Calu3 (cell line): ENCODE measurements at regions not wholly inside any gene's neighbourhood (a gene's known extent, or its start where the extent isn't known, plus 50 kb on each side); places are given as distances from the start of the nearest gene placed in this dataset.

Experiments
- BruUV-seq: library from RNA; stranded (reverse); fragments of 400-500 nt; replicated peaks from 2 replicates; lab custom pipeline; 2021; lab: Mats Ljungman, UMichigan
- CTCF ChIA-PET: fragments of 300-600 bp; sonication (Branson Sonifier 250); formaldehyde crosslinking; loops from one replicate; lab custom pipeline; 2022; ENCODE audit warnings: antibody characterized with exemption; lab: Charles Lee
- DNase-seq: peaks from one replicate; pipeline ENCODE4 v3.0.0; 2022
- H3K27ac Mint-ChIP-seq: one replicate; pipeline ENCODE4 v1.8.0; 2022; ENCODE audit warnings: mixed read lengths; ENCODE audit not compliant: unreplicated experiment
- H3K27me3 Mint-ChIP-seq: one replicate; pipeline ENCODE4 v1.8.0; 2022; ENCODE audit warnings: mixed read lengths; ENCODE audit not compliant: unreplicated experiment
- H3K36me3 Mint-ChIP-seq: one replicate; pipeline ENCODE4 v1.8.0; 2022; ENCODE audit warnings: mild to moderate bottlenecking, moderate library complexity, mixed read lengths; ENCODE audit not compliant: insufficient read depth, unreplicated experiment
- H3K4me1 Mint-ChIP-seq: one replicate; pipeline ENCODE4 v1.8.0; 2022; ENCODE audit warnings: mild to moderate bottlenecking, low read depth, mixed read lengths; ENCODE audit not compliant: unreplicated experiment
- H3K4me3 Mint-ChIP-seq: one replicate; pipeline ENCODE4 v1.8.0; 2022; ENCODE audit warnings: mild to moderate bottlenecking, low read depth, moderate library complexity, mixed read lengths; ENCODE audit not compliant: unreplicated experiment
- H3K9me3 Mint-ChIP-seq: one replicate; pipeline ENCODE4 v1.8.0; 2022; ENCODE audit warnings: low read depth, mixed read lengths; ENCODE audit not compliant: unreplicated experiment
- intact Hi-C: fragments of 100-400 bp; cut with micrococcal nuclease; formaldehyde crosslinking; loops from one replicate; pipeline ENCODE4 v1.10.0; 2022; ENCODE audit not compliant: unreplicated experiment
- TF ChIP-seq, protein P1 (sequence below): fragments of 200-600 bp; IDR thresholded peaks from one replicate; pipeline ENCODE4 v1.8.0; 2022; ENCODE audit warnings: antibody characterized with exemption; ENCODE audit not compliant: unreplicated experiment

DNA sequence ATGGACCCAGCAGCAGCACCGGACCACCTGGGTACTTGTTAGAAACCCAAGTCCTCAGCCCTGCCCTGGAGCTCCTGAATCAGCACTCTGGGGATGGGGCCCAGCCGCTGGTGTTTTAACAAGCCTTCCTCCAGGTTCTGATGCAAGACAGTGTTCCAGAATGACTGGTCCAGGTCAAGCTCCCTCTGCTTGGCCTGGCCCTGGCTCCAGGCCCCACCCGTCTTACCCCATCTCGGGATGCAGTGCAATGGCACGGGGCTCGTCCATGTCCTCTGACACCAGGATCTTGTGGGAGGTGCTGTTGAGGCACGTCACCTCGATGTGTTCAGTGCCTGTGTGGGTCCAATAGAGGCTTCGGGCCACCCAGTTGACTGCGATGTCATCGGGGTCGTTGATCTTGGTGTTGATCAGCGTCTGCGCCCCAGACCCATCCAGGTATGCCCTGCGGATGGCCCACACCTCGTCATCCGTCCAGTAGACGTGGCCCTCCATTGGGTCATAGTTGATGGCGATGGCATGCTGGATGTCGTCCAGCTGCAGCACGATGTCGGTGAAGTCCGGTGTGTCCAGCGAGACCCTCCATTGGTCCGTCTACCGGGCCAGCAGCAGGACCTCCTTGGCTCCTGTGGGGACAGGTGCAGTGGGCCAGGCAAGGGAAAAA lies 140.3 kb downstream of the CRYBB2 start:
- H3K27ac Mint-ChIP-seq: no peak overlapping the region

DNA sequence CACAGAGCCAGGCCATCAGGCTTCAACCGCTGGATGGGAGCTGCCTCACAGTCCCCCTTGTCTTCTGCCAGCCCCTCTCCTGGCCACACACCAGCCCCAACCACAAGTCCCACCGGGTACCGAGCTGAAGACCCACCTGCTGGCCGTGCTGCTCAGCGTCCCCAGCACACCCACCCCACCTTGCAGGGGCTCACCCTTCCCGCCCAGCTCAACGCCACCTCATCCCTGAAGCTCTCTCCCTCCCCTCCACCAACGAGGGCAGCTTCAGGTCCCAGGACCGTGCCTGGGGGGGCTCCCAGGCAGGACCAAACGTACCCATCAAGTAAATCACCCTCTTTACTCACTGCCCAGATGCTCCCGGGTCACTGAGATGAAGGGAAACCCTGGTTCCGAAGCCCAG lies 141.0 kb downstream of the CRYBB2 start:
- H3K4me3 Mint-ChIP-seq: no peak overlapping the region
- no TSS peak for BruUV-seq
- TF ChIP-seq, protein P1, sequence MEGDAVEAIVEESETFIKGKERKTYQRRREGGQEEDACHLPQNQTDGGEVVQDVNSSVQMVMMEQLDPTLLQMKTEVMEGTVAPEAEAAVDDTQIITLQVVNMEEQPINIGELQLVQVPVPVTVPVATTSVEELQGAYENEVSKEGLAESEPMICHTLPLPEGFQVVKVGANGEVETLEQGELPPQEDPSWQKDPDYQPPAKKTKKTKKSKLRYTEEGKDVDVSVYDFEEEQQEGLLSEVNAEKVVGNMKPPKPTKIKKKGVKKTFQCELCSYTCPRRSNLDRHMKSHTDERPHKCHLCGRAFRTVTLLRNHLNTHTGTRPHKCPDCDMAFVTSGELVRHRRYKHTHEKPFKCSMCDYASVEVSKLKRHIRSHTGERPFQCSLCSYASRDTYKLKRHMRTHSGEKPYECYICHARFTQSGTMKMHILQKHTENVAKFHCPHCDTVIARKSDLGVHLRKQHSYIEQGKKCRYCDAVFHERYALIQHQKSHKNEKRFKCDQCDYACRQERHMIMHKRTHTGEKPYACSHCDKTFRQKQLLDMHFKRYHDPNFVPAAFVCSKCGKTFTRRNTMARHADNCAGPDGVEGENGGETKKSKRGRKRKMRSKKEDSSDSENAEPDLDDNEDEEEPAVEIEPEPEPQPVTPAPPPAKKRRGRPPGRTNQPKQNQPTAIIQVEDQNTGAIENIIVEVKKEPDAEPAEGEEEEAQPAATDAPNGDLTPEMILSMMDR: no peak
- intact Hi-C loops: loop anchor here (5.0 kb wide), 1 partner anchor 42 kb away; no protein-coding TSS in a partner anchor
- no peak overlapping the region for H3K27ac Mint-ChIP-seq
- CTCF ChIA-PET: no interaction called here
- no peak for DNase-seq
- H3K4me1 Mint-ChIP-seq: no peaks in the 10 kb centered on the region
- H3K27me3 Mint-ChIP-seq: no peaks in the 10 kb centered on the region
- H3K9me3 Mint-ChIP-seq: no peaks in the 10 kb centered on the region
- peaks cover 3% of the 10 kb centered on the region for H3K36me3 Mint-ChIP-seq

More for the DNA sequence above, 140.3 kb downstream of the CRYBB2 start:
- no peaks in the 10 kb centered on the region for H3K4me1 Mint-ChIP-seq
- H3K4me3 Mint-ChIP-seq: no peak overlapping the region
- BruUV-seq: no TSS peak
- no peak for DNase-seq
- no peaks in the 10 kb centered on the region for H3K9me3 Mint-ChIP-seq
- CTCF ChIA-PET: no interaction called here
- peaks cover 5% of the 10 kb centered on the region for H3K36me3 Mint-ChIP-seq
- intact Hi-C loops: loop anchor here (5.0 kb wide), 1 partner anchor 43 kb away; no protein-coding TSS in a partner anchor
- H3K27me3 Mint-ChIP-seq: no peaks in the 10 kb centered on the region
- TF ChIP-seq, protein P1: no peak

DNA sequence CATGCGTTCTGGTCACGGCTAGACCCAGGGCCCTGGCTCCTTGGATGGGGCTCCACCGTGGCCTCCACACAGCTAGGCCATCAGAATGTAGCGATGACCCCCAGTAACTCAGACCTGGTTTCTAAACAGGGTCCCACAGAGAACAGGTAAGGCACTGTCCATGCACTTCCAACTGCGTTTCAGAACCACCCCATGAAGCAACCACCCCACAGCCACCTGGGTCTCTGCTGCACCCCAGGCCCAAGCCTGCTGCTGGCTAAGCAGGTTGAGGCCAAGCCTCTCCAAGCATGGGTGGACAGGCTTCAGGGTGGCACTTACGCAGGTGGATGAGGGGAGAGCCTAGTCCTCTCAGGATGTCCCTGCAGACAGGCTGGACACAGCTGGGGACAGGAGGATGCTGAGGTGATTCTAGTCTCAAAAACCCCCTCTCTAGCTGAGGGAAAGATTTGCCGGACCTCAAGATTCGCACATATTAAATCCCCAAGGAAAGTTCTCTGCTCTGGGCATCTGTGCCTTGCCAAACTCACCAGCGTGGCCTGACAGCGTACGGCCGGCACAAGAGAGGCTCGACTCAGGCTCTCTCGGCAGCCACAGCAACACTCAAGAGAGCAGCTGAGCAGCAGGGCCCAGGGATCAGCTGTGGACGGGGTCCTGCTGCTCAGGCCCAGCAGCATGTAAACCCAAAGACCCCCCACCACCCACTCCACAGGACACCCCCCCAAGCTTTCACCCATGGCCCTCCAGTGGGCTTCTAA lies 141.6 kb downstream of the CRYBB2 start:
- no peaks in the 10 kb centered on the region for H3K4me1 Mint-ChIP-seq
- H3K9me3 Mint-ChIP-seq: no peaks in the 10 kb centered on the region
- H3K27ac Mint-ChIP-seq: no peak overlapping the region
- intact Hi-C loops: loop anchor here (5.0 kb wide), 1 partner anchor 41 kb away; no protein-coding TSS in a partner anchor
- BruUV-seq: no TSS peak
- TF ChIP-seq, protein P1: no peak
- no peaks in the 10 kb centered on the region for H3K36me3 Mint-ChIP-seq
- DNase-seq: no peak
- CTCF ChIA-PET: no interaction called here
- no peaks in the 10 kb centered on the region for H3K27me3 Mint-ChIP-seq
- H3K4me3 Mint-ChIP-seq: no peak overlapping the region

DNA sequence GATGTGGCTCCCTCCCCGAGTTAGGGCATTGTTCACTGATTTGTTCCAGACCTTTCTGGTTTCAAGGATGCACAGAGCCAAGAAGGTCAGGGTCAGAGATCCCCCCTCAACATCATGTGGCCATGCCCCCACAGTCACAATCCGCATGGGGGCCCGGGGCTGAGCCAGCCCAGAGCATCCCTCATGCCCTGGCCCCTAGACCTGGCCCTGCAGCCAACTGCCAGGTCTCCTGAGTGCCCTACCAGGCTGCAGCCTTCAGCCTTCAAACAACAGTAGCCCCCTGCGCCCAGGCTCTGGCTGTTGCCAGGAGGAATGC lies 142.4 kb downstream of the CRYBB2 start:
- DNase-seq: no peak
- Mint-ChIP-seq H3K36me3 (no peaks in the 10 kb centered on the region), H3K9me3 (no peaks in the 10 kb centered on the region), H3K27me3 (no peaks in the 10 kb centered on the region), H3K27ac (no peak overlapping the region), H3K4me1 (no peaks in the 10 kb centered on the region), H3K4me3 (no peak overlapping the region)
- BruUV-seq: no TSS peak
- CTCF ChIA-PET: no interaction called here
- intact Hi-C loops: loop anchor here (5.0 kb wide), 1 partner anchor 40 kb away; no protein-coding TSS in a partner anchor
- TF ChIP-seq, protein P1: no peak
